ENCODE measurements at regions not wholly inside any gene's neighbourhood (a gene's known extent, or its start where the extent isn't known, plus 50 kb on each side); places are given as distances from the start of the nearest gene placed in this dataset.

DNA sequence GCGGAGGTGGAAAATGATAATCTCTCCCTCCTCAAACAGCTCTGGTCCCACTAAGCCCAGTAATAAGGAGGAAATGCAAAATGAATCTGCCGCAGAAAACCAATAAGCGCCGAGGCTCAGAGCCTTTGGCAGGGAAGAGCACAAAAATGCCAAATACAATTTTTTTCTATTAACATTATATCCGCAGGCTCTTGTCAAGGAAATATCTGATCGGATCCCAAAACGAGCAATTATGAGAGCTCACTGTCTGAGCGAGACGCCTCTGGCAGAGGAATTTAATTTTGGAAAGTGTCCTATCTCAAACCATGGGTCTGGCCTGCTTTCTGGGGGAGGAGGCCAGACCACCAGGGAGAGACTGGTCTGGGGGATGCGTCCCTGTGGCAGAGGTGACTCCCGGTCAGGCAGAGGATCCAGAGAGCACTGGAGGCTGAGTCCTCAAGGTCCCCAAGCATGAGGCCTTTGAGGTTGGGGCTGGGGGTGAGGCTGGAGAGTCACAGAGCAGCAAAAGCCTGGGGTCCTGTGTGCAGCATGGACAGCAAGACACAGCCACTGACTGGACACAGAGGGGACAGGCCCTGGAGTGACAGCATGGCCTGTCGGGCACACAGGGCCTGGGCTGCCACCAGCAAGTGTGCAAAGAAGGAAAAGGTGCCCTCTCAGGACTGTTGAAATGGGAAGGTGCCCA, 342.8 kb upstream of the SFSWAP start:
- CTCF ChIA-PET (ENCODE audit: low intra/inter-chr PET ratio) = no interaction called here
- intact Hi-C loops (cut with micrococcal nuclease) = no loop called here
- no peak for FAIRE-seq

DNA sequence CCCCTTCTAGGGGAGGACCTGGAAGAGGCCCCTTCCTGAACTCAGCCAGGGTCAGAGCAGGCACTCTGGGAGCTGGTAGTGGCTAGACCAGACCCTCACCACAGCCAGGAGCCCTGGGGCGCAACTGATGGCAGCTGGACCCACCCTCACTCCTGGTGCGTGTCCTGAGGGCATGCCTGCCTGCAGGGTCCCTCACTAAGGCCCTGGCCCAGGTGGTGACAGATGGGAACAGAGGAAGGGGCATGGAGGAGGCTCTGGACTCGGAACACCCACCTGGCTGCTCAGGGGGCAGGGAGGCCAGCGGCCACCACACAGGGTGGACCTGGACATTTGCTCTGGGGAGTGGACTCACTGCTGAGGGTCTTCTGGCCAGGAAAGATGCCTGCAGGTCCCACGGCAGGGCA, 342.2 kb upstream of the SFSWAP start:
- no peak overlapping the region for H3K4me2 ChIP-seq (ENCODE audit: insufficient read depth, low read length)
- H3K4me1 ChIP-seq (replicated peaks in 1 of 2; ENCODE audit: control insufficient read depth in 2 of 2, insufficient read depth in 2 of 2, low read length in 2 of 2) = peaks cover 13 to 24% of the 10 kb centered on the region in 2 experiments; a peak in 4 of 5 replicates
- intact Hi-C loops (cut with micrococcal nuclease) = no loop called here
- H3K27ac ChIP-seq (ENCODE audit: extremely low read depth, low read depth, low read length) = no peak overlapping the region
- ChIA-PET POLR2A (interaction anchor here (1.2 kb wide), 1 partner anchor 13 kb away, joined by 3 read pairs; no protein-coding TSS in a partner anchor), CTCF (ENCODE audit: low intra/inter-chr PET ratio) (no interaction called here)
- FAIRE-seq (no peak), ATAC-seq (no peak), DNase-seq (ENCODE audit: extremely low read depth in 1 of 4, low spot score in 3 of 4) (no peak)
- peaks cover 0 to 12% of the 10 kb centered on the region in 2 experiments; a peak in 2 of 5 replicates for H3K27me3 ChIP-seq (ENCODE audit: control insufficient read depth in 2 of 2, insufficient read depth in 2 of 2, low read length in 2 of 2)
- no peaks in the 10 kb centered on the region for H4K20me1 ChIP-seq (replicated peaks; ENCODE audit: control insufficient read depth, insufficient read depth, low read length)
- in situ Hi-C loops (cut with MboI) = no loop called here
- WGBS (ENCODE audit: insufficient coverage, low coverage, missing lambda C conversion rate) = 32% methylated on average over 5 of the region's 5 CpGs
- H2AFZ ChIP-seq (ENCODE audit: low read depth, low read length) = no peak overlapping the region
- TF ChIP-seq ZNF41 (CRISPR knock-in tag; conservative IDR thresholded peaks at IDR 0.05) (no peak), FOXK2 (conservative IDR thresholded peaks at IDR 0.05 in 1 of 2, IDR thresholded peaks at IDR 0.05 in 1 of 2; ENCODE audit: low read depth in 2 of 2) (no peak)
- no peaks in the 10 kb centered on the region for H3K9me3 ChIP-seq (replicated peaks; ENCODE audit: control insufficient read depth, insufficient read depth, low read depth, low read length)
- H3K4me3 ChIP-seq = no peak overlapping the region
- no peaks in the 10 kb centered on the region for H3K36me3 ChIP-seq (ENCODE audit: control insufficient read depth, insufficient read depth, low read length)
- H3K9ac ChIP-seq (ENCODE audit: insufficient read depth in 1 of 2, low read depth in 2 of 2, low read length in 2 of 2) = peak overlapping the region in 1 of 2 experiments; percentile 2; a peak in 1 of 4 replicates
- BruUV-seq (replicated peaks) = no TSS peak
- no peaks in the 10 kb centered on the region for H3K9me1 ChIP-seq (ENCODE audit: control insufficient read depth, insufficient read depth, low read length)
- no peaks in the 10 kb centered on the region for H3K79me2 ChIP-seq (ENCODE audit: control insufficient read depth, insufficient read depth, low read length)

More for the DNA sequence above, 342.8 kb upstream of the SFSWAP start:
- no peaks in the 10 kb centered on the region for H3K36me3 ChIP-seq (ENCODE audit: control insufficient read depth, insufficient read depth, low read length)
- H2AFZ ChIP-seq (ENCODE audit: low read depth, low read length) = no peak overlapping the region
- no peak for TF ChIP-seq NR2F6 (CRISPR knock-in tag; IDR thresholded peaks at IDR 0.05)
- no peak for TF ChIP-seq TBL1XR1 (IDR thresholded peaks at IDR 0.05; ENCODE audit: low read length in 2 of 2)
- no peaks in the 10 kb centered on the region for H3K79me2 ChIP-seq (ENCODE audit: control insufficient read depth, insufficient read depth, low read length)
- DNase-seq (ENCODE audit: extremely low read depth in 1 of 4, low spot score in 3 of 4) = no peak
- H3K4me1 ChIP-seq (replicated peaks in 1 of 2; ENCODE audit: control insufficient read depth in 2 of 2, insufficient read depth in 2 of 2, low read length in 2 of 2) = peaks cover 18 to 28% of the 10 kb centered on the region in 2 experiments
- ATAC-seq = no peak
- no peak overlapping the region for H3K27ac ChIP-seq (ENCODE audit: extremely low read depth, low read depth, low read length)
- in situ Hi-C loops (cut with MboI) = no loop called here
- peaks cover 0 to 11% of the 10 kb centered on the region in 2 experiments; a peak in 2 of 5 replicates for H3K27me3 ChIP-seq (ENCODE audit: control insufficient read depth in 2 of 2, insufficient read depth in 2 of 2, low read length in 2 of 2)
- 55% methylated on average over 12 of the region's 12 CpGs for WGBS (ENCODE audit: insufficient coverage, low coverage, missing lambda C conversion rate)
- no TSS peak for BruUV-seq (replicated peaks)
- no peaks in the 10 kb centered on the region for H4K20me1 ChIP-seq (replicated peaks; ENCODE audit: control insufficient read depth, insufficient read depth, low read length)
- H3K4me3 ChIP-seq = no peak overlapping the region
- H3K9ac ChIP-seq (ENCODE audit: insufficient read depth in 1 of 2, low read depth in 2 of 2, low read length in 2 of 2) = no peak overlapping the region
- no peaks in the 10 kb centered on the region for H3K9me3 ChIP-seq (replicated peaks; ENCODE audit: control insufficient read depth, insufficient read depth, low read depth, low read length)
- POLR2A ChIA-PET = interaction anchor here (1.2 kb wide), 1 partner anchor 13 kb away, joined by 3 read pairs; no protein-coding TSS in a partner anchor
- no peak overlapping the region for H3K4me2 ChIP-seq (ENCODE audit: insufficient read depth, low read length)
- no peaks in the 10 kb centered on the region for H3K9me1 ChIP-seq (ENCODE audit: control insufficient read depth, insufficient read depth, low read length)
